Fibroblast of pulmonary artery (primary cell): ENCODE measurements at regions not wholly inside any gene's neighbourhood (a gene's known extent, or its start where the extent isn't known, plus 50 kb on each side); places are given as distances from the start of the nearest gene placed in this dataset.

Experiments used
- DNase-seq: peaks from one replicate; pipeline ENCODE4 v3.0.0-alpha.2; 2010; ENCODE audit warnings: low read depth
- H3K4me3 ChIP-seq: replicated peaks from 2 replicates; pipeline ENCODE4 v1.5.1; 2011; ENCODE audit warnings: low read depth, mild to moderate bottlenecking, control low read depth, low read length, moderate library complexity
- TF ChIP-seq, protein P1 (sequence below): IDR thresholded peaks from 2 replicates; pipeline ENCODE4 v1.5.1; 2011; ENCODE audit warnings: mild to moderate bottlenecking, control low read depth, low read length, inconsistent platforms; ENCODE audit errors: missing control alignments

DNA sequence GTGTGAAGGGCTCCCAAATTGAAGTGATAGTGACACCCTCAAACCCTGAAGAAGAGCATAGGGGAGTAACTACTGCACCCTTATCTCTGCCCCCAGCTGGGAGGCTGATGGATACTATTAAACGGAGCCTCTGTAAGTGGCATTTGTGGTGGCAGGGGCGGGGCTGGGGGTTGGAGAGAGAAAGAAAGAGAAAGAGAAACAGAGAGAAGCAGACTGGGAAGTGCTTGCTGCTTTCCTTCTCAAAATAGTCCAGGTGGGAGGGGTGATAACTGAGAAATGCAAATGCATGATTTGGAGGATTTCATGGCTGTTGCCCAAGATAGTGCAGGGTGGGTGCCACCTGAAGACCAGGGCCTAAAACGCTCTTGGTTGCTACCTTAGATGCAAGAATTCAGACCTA is 253.5 kb upstream of the GATB start:
- TF ChIP-seq, protein P1, sequence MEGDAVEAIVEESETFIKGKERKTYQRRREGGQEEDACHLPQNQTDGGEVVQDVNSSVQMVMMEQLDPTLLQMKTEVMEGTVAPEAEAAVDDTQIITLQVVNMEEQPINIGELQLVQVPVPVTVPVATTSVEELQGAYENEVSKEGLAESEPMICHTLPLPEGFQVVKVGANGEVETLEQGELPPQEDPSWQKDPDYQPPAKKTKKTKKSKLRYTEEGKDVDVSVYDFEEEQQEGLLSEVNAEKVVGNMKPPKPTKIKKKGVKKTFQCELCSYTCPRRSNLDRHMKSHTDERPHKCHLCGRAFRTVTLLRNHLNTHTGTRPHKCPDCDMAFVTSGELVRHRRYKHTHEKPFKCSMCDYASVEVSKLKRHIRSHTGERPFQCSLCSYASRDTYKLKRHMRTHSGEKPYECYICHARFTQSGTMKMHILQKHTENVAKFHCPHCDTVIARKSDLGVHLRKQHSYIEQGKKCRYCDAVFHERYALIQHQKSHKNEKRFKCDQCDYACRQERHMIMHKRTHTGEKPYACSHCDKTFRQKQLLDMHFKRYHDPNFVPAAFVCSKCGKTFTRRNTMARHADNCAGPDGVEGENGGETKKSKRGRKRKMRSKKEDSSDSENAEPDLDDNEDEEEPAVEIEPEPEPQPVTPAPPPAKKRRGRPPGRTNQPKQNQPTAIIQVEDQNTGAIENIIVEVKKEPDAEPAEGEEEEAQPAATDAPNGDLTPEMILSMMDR, result no peak
- DNase-seq, result no peak
- no peak overlapping the region for H3K4me3 ChIP-seq

DNA sequence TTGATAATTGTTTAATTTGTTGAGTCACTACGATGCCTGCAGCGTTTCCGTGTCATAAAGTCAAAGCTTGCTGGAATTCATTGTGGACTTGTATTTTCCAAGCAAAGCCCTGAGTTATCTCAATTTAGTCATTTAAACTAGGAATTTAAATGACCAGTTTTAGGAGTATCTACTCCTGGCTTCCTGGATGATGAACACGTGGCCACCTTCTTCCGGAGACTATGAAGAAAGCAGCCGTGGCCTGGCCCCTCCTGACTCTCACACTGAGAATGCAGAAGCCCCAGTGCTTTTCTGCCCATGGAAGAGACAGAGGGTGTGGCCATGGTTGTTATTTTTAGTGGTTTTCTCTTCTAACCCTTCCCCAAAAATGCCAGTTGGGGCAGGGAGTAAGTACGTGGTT is 250.7 kb upstream of the GATB start:
- H3K4me3 ChIP-seq, result no peak overlapping the region
- TF ChIP-seq, protein P1, result no peak
- DNase-seq, result no peak

- H3K4me3 ChIP-seq, result no peak overlapping the region
- TF ChIP-seq, protein P1, result no peak
Measured at GRCh38 chr4:152010710-152011079, 249.9 kb upstream of the GATB start.

DNA sequence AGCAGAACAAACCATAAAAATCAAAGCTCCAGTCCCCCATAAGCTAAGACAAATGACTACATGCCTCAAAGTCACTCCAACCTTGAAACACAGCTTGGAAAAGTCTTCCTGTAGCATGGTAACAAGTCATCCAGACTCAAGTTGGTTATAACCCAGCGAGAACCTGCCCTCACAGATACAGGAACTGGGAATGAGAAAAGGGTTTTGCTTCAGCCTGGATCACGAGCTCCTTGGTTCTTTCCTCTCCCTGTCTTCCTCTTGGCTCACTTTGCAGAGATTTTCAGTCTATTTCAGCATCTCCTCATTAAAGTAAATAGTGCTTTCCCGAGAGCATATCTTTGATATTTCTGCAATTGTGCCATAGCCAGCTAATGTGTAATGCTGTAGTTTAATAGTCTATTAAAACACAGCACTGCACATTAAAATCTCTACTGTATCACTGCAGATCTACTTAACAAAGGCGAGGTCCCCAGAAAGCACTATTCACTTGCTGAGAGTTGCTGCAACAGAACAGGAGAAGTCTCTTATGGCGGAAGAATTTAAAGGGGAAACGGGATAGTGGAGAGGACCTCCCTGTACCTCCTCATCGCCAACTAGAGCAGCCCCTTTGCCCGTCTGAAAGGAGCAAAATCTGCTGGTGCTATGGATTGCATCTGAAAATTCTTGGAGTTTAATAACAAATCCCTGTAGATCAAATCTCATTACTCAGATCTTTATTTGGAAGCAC is 249.3 kb upstream of the GATB start:
- no peak for DNase-seq
- H3K4me3 ChIP-seq, result no peak overlapping the region
- TF ChIP-seq, protein P1, result no peak

More at GRCh38 chr4:152010710-152011079, 249.9 kb upstream of the GATB start:
- DNase-seq, result no peak

DNA sequence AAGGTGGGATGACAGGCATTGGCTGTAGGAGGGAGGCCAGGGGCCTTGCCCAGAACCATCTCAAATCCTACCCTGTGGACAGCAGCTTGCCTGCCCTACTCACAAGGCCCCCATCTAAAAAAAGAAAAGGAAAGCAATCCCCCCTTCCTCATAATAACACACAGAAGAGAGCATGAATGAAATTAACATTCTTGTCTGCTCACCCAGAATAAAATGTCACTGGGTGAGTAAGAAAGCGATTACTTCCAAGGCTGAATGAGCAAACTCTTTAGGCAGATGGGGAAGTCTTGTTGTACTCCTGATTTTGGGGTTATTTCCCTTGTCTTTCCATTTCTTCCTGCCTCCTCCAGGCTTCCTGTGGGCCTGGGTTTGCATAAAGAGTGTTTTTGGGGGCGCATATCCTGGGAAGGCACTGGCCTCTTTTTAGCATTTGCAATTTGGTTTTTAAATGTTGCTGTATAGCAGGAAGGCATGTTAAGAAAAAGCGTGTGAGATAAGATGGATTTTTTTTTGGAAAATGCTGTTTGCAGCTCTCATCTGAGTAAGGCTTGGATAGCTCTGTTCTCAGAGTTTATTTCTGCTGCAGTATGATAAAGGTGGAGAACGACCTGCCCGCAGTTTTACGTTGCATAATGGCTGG is 248.3 kb upstream of the GATB start:
- DNase-seq, result no peak
- H3K4me3 ChIP-seq, result no peak overlapping the region
- TF ChIP-seq, protein P1, result no peak

GRCh38 chr4:152007111-152007510 is 246.3 kb upstream of the GATB start:
- no peak for DNase-seq
- no peak overlapping the region for H3K4me3 ChIP-seq

More at GRCh38 chr4:152007111-152007510, 246.3 kb upstream of the GATB start:
- TF ChIP-seq, protein P1, result no peak
